SK-N-SH (cell line): ENCODE measurements at regions not wholly inside any gene's neighbourhood (a gene's known extent, or its start where the extent isn't known, plus 50 kb on each side); places are given as distances from the start of the nearest gene placed in this dataset.

Experiments
- EZH2phosphoT487 ChIP-seq: fragments of 200-600 bp; sonication (generic); IDR thresholded peaks from 2 replicates; pipeline ENCODE4 v1.6.1; 2017; ENCODE audit warnings: low read depth, mixed run types, mild to moderate bottlenecking, antibody characterized with exemption, moderate library complexity, borderline replicate concordance
- FOXM1 ChIP-seq: IDR thresholded peaks from 2 replicates; pipeline ENCODE4 v1.4.0; 2012; ENCODE audit warnings: low read depth, mild to moderate bottlenecking
- GATA2 ChIP-seq: sonication (generic); formaldehyde crosslinking; IDR thresholded peaks from 2 replicates; pipeline ENCODE4 v1.5.0; 2020; ENCODE audit warnings: mild to moderate bottlenecking, missing genetic modification reagents
- MXI1 ChIP-seq: IDR thresholded peaks from 2 replicates; pipeline ENCODE4 v1.6.1; 2012; ENCODE audit warnings: mild to moderate bottlenecking, low read depth, low read length, improper control_type of control experiment
- RAD21 ChIP-seq: IDR thresholded peaks from 2 replicates; pipeline ENCODE4 v1.6.1; 2012; ENCODE audit warnings: mild to moderate bottlenecking, low read length
- USF1 ChIP-seq: IDR thresholded peaks from 2 replicates; pipeline ENCODE4 v1.4.0; 2012; ENCODE audit warnings: low read depth, borderline replicate concordance
- YY1 ChIP-seq: IDR thresholded peaks from 2 replicates; pipeline ENCODE4 v1.4.0; 2012; ENCODE audit warnings: low read depth, mild to moderate bottlenecking
- TF ChIP-seq, protein P1 (sequence below): fragments of 200-600 bp; sonication (generic); IDR thresholded peaks from 2 replicates; pipeline ENCODE4 v1.6.1; 2017; ENCODE audit warnings: antibody characterized with exemption, mild to moderate bottlenecking, moderate library complexity
- TF ChIP-seq, protein P2 (sequence below): fragments of 150-350 bp; IDR thresholded peaks from 2 replicates; pipeline ENCODE4 v1.6.1; 2017; ENCODE audit warnings: antibody characterized with exemption, low read length, low read depth, borderline replicate concordance

DNA sequence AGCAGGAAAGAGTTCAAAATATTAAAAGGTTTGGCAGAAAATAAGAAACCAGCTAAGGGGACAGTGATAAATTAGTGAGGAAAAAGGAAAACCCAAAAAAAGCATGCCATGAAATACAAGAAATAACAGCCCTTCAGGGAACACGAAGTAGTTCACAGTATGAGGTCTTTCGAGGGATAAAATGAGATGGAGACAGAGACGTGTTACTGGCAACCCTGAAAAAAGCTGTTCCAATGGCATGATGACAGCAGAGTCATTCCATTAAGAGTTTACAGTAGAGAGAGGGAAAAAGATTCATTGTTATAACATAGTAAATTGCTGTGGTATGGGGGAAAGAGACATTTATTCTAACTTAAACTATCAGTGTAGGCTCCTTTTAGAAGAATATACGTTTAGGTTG lies 391.2 kb downstream of the ANKRD7 start:
- TF ChIP-seq USF1 (no peak), GATA2 (CRISPR knock-in tag) (no peak), MXI1 (no peak), RAD21 (no peak), FOXM1 (no peak), EZH2phosphoT487 (no peak), YY1 (no peak)
- TF ChIP-seq, protein P1, sequence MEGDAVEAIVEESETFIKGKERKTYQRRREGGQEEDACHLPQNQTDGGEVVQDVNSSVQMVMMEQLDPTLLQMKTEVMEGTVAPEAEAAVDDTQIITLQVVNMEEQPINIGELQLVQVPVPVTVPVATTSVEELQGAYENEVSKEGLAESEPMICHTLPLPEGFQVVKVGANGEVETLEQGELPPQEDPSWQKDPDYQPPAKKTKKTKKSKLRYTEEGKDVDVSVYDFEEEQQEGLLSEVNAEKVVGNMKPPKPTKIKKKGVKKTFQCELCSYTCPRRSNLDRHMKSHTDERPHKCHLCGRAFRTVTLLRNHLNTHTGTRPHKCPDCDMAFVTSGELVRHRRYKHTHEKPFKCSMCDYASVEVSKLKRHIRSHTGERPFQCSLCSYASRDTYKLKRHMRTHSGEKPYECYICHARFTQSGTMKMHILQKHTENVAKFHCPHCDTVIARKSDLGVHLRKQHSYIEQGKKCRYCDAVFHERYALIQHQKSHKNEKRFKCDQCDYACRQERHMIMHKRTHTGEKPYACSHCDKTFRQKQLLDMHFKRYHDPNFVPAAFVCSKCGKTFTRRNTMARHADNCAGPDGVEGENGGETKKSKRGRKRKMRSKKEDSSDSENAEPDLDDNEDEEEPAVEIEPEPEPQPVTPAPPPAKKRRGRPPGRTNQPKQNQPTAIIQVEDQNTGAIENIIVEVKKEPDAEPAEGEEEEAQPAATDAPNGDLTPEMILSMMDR: no peak
- TF ChIP-seq, protein P2, sequence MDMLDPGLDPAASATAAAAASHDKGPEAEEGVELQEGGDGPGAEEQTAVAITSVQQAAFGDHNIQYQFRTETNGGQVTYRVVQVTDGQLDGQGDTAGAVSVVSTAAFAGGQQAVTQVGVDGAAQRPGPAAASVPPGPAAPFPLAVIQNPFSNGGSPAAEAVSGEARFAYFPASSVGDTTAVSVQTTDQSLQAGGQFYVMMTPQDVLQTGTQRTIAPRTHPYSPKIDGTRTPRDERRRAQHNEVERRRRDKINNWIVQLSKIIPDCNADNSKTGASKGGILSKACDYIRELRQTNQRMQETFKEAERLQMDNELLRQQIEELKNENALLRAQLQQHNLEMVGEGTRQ: no peak
